ENCODE measurements at regions not wholly inside any gene's neighbourhood (a gene's known extent, or its start where the extent isn't known, plus 50 kb on each side); places are given as distances from the start of the nearest gene placed in this dataset.

GRCh38 chr3:197440717-197441303, 115.0 kb downstream of the BDH1 start:
- Histone ChIP-seq H2AFZ (ENCODE audit: low read length) (no peak overlapping the region), H3T11ph (ENCODE audit: low read length) (no peak overlapping the region), H3K56ac (ENCODE audit: insufficient read length, low read depth, low read length) (no peak overlapping the region), H3K79me2 (ENCODE audit: insufficient read depth, low read length) (no peaks in the 10 kb centered on the region), H4K5ac (ENCODE audit: insufficient read length, low read depth, low read length) (no peak overlapping the region), H2BK5ac (ENCODE audit: insufficient read length, low read length) (no peak overlapping the region), H3K4ac (ENCODE audit: low read depth, low read length) (no peak overlapping the region), H2BK12ac (ENCODE audit: insufficient read length, low read depth, low read length) (no peak overlapping the region), H3K27me3 (ENCODE audit: insufficient read depth, low read length) (no peaks in the 10 kb centered on the region), H3K4me2 (ENCODE audit: insufficient read depth, insufficient read length, low read length) (no peak overlapping the region), H3K9ac (ENCODE audit: extremely low read depth, insufficient read length, low read length) (no peak overlapping the region), H3K9me3 (ENCODE audit: control insufficient read depth, low read depth, low read length) (no peaks in the 10 kb centered on the region), H3K27ac (ENCODE audit: insufficient read length, low read depth, low read length) (no peak overlapping the region), H2AK5ac (ENCODE audit: insufficient read length, low read length) (no peak overlapping the region), H2BK15ac (ENCODE audit: low read depth, low read length) (no peak overlapping the region), H4K20me1 (ENCODE audit: control insufficient read depth, insufficient read depth, insufficient read length) (no peaks in the 10 kb centered on the region), H3K23me2 (ENCODE audit: insufficient read length, low read depth, low read length, poor library complexity, severe bottlenecking) (no peaks in the 10 kb centered on the region), H3K18ac (ENCODE audit: insufficient read length, low read depth, low read length) (no peak overlapping the region), H2BK120ac (ENCODE audit: low read depth, low read length, poor library complexity, severe bottlenecking) (no peak overlapping the region), H3K4me1 (ENCODE audit: insufficient read depth, low read length) (no peaks in the 10 kb centered on the region), H3K79me1 (ENCODE audit: insufficient read depth, low read depth, low read length, poor library complexity, severe bottlenecking) (no peaks in the 10 kb centered on the region), H3K23ac (ENCODE audit: insufficient read length, low read depth, low read length) (no peak overlapping the region), H4K91ac (ENCODE audit: insufficient read length, low read depth, low read length) (no peak overlapping the region), H4K8ac (replicated peaks; ENCODE audit: insufficient read length, low read depth, low read length) (no peak overlapping the region), H3K14ac (ENCODE audit: insufficient read depth, low read length) (no peak overlapping the region), H2BK20ac (ENCODE audit: low read depth, low read length, poor library complexity, severe bottlenecking) (no peak overlapping the region)
- Mint-ChIP-seq H3K9me3 (peaks cover 0 to 6% of the 10 kb centered on the region in 2 experiments; a peak in 2 of 5 replicates), H3K27me3 (ENCODE audit: low read depth) (peaks cover 9% of the 10 kb centered on the region), H3K4me3 (no peak overlapping the region), H3K36me3 (ENCODE audit: insufficient read depth in 1 of 3, low read depth in 3 of 3) (peaks cover 0 to 2% (median 0%) of the 10 kb centered on the region in 3 experiments; a peak in 2 of 7 replicates), H3K4me1 (no peaks in the 10 kb centered on the region; a peak in 1 of 4 replicates), H3K27ac (no peak overlapping the region)
- WGBS (ENCODE audit: extremely low coverage, insufficient read length, low lambda C conversion rate): no CpG with 5 or more reads among the region's 7 CpGs
- TF ChIP-seq, protein P1, sequence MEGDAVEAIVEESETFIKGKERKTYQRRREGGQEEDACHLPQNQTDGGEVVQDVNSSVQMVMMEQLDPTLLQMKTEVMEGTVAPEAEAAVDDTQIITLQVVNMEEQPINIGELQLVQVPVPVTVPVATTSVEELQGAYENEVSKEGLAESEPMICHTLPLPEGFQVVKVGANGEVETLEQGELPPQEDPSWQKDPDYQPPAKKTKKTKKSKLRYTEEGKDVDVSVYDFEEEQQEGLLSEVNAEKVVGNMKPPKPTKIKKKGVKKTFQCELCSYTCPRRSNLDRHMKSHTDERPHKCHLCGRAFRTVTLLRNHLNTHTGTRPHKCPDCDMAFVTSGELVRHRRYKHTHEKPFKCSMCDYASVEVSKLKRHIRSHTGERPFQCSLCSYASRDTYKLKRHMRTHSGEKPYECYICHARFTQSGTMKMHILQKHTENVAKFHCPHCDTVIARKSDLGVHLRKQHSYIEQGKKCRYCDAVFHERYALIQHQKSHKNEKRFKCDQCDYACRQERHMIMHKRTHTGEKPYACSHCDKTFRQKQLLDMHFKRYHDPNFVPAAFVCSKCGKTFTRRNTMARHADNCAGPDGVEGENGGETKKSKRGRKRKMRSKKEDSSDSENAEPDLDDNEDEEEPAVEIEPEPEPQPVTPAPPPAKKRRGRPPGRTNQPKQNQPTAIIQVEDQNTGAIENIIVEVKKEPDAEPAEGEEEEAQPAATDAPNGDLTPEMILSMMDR (conservative IDR thresholded peaks at IDR 0.05): no peak
- no peak for DNase-seq

Data from H9 (cell line).